Testis (tissue), 2 donors: ENCODE measurements at regions not wholly inside any gene's neighbourhood (a gene's known extent, or its start where the extent isn't known, plus 50 kb on each side); places are given as distances from the start of the nearest gene placed in this dataset.

ENCODE experiments used
- DNase-seq: peaks from one replicate; pipeline ENCODE4 v3.0.0-alpha.2; 2019
- H3K27ac ChIP-seq, 2 donors: fragments of 200-600 bp; sonication (generic); one replicate each; pipeline ENCODE4 v1.5.1; 2019
- H3K27me3 ChIP-seq: fragments of 200-600 bp; sonication (generic); one replicate; pipeline ENCODE4 v1.5.1; 2019
- H3K36me3 ChIP-seq: fragments of 200-600 bp; sonication (generic); one replicate; pipeline ENCODE4 v1.5.1; 2017; ENCODE audit warnings: low read depth; ENCODE audit errors: missing control alignments
- H3K4me1 ChIP-seq: fragments of 200-600 bp; sonication (generic); one replicate; pipeline ENCODE4 v1.5.1; 2019
- H3K4me3 ChIP-seq, 2 donors: fragments of 200-600 bp; sonication (generic); one replicate each; pipeline ENCODE4 v1.5.1; 2017 to 2019
- H3K9me3 ChIP-seq: fragments of 200-600 bp; sonication (generic); one replicate; pipeline ENCODE4 v1.5.1; 2017
- CTCF ChIP-seq, 3 experiments: fragments of 450-650 bp in 2 of 3; fragments of 200-600 bp in 1 of 3; sonication (generic) in 1 of 3; IDR thresholded peaks; one replicate each; pipeline ENCODE4 v1.5.1; 2016 to 2019; ENCODE audit warnings: antibody characterized with exemption in 3 of 3, mild to moderate bottlenecking in 2 of 3, moderate library complexity in 1 of 3
- POLR2A ChIP-seq: fragments of 450-650 bp; IDR thresholded peaks from one replicate; pipeline ENCODE4 v1.6.1; 2017; ENCODE audit warnings: antibody characterized with exemption, mild to moderate bottlenecking, moderate library complexity
- WGBS, 2 donors: methylation state at CpG; one replicate each; pipeline ENCODE4 v1.1.5; 2018; 5-methylcytosine and 5-hydroxymethylcytosine counted together
- intact Hi-C: fragments of 100-400 bp; cut with DNase I; formaldehyde crosslinking; loops from one replicate; pipeline ENCODE4 v1.15.1; 2023; ENCODE audit warnings: low total_unique reads

- DNase-seq = no peak
- TF ChIP-seq POLR2A (no peak), CTCF (IDR thresholded peaks at IDR 0.05) (no peak)
- Histone ChIP-seq H3K36me3 (no peaks in the 10 kb centered on the region), H3K4me3 (no peak overlapping the region), H3K27me3 (no peaks in the 10 kb centered on the region), H3K9me3 (no peaks in the 10 kb centered on the region), H3K27ac (no peak overlapping the region), H3K4me1 (no peaks in the 10 kb centered on the region)
- intact Hi-C loops = no loop called here
- WGBS, 2 donors = 71 to 86% methylated on average over 1 of the region's 1 CpG
Observed at GRCh38 chr2:6024784-6025183, 332.6 kb downstream of the SOX11 start.

GRCh38 chr2:6025391-6025790 lies 333.2 kb downstream of the SOX11 start:
- no peak overlapping the region for H3K27ac ChIP-seq
- H3K36me3 ChIP-seq = no peaks in the 10 kb centered on the region
- no peaks in the 10 kb centered on the region for H3K4me1 ChIP-seq
- no peaks in the 10 kb centered on the region for H3K9me3 ChIP-seq
- DNase-seq = no peak
- TF ChIP-seq CTCF (IDR thresholded peaks at IDR 0.05) (no peak), POLR2A (no peak)
- WGBS, 2 donors = 60 to 65% methylated on average over 6 of the region's 6 CpGs
- intact Hi-C loops = no loop called here
- no peaks in the 10 kb centered on the region for H3K27me3 ChIP-seq
- no peak overlapping the region for H3K4me3 ChIP-seq

GRCh38 chr2:6027066-6027465 lies 334.9 kb downstream of the SOX11 start:
- TF ChIP-seq CTCF (IDR thresholded peaks at IDR 0.05) (no peak), POLR2A (no peak)
- H3K4me1 ChIP-seq = no peaks in the 10 kb centered on the region
- intact Hi-C loops = no loop called here
- no peak for DNase-seq
- H3K4me3 ChIP-seq = no peak overlapping the region
- no peaks in the 10 kb centered on the region for H3K36me3 ChIP-seq
- H3K27me3 ChIP-seq = no peaks in the 10 kb centered on the region
- H3K9me3 ChIP-seq = no peaks in the 10 kb centered on the region
- H3K27ac ChIP-seq = no peak overlapping the region

- Histone ChIP-seq H3K9me3 (no peaks in the 10 kb centered on the region), H3K27me3 (no peaks in the 10 kb centered on the region), H3K27ac (no peak overlapping the region), H3K36me3 (no peaks in the 10 kb centered on the region), H3K4me1 (no peaks in the 10 kb centered on the region), H3K4me3 (no peak overlapping the region)
- intact Hi-C loops = no loop called here
- TF ChIP-seq POLR2A (no peak), CTCF (IDR thresholded peaks at IDR 0.05) (no peak)
- DNase-seq = no peak
- 78 to 86% methylated on average over 5 of the region's 5 CpGs for WGBS, 2 donors
Observed at GRCh38 chr2:6031200-6031867, 339.1 kb downstream of the SOX11 start.

GRCh38 chr2:6036211-6036610 lies 344.0 kb downstream of the SOX11 start:
- Histone ChIP-seq H3K4me3 (no peak overlapping the region), H3K27ac (no peak overlapping the region), H3K4me1 (no peaks in the 10 kb centered on the region), H3K9me3 (no peaks in the 10 kb centered on the region), H3K36me3 (no peaks in the 10 kb centered on the region), H3K27me3 (no peaks in the 10 kb centered on the region)
- 83 to 89% methylated on average over 4 of the region's 4 CpGs for whole genome bisulfite sequencing, 2 donors
- no peak for DNase-seq
- TF ChIP-seq CTCF (IDR thresholded peaks at IDR 0.05) (no peak), POLR2A (no peak)
- intact Hi-C loops = no loop called here
